ENCODE measurements at regions not wholly inside any gene's neighbourhood (a gene's known extent, or its start where the extent isn't known, plus 50 kb on each side); places are given as distances from the start of the nearest gene placed in this dataset.
"Not testable (repeated sequence)": the region's sequence is repeated elsewhere in the genome, so short reads cannot be mapped to it uniquely, and the experiment has no call there.

- Histone ChIP-seq H3K36me3 (no peaks in the 10 kb centered on the region), H3K27ac (no peak overlapping the region), H3K27me3 (replicated peaks) (no peaks in the 10 kb centered on the region), H3K4me3 (no peak overlapping the region), H3K9me3 (replicated peaks) (no peaks in the 10 kb centered on the region), H3K4me1 (replicated peaks) (peaks cover 4% of the 10 kb centered on the region; the same call in 1 of the 2 replicates)
- DNase-seq (ENCODE audit: low read depth in 1 of 2, low spot score in 2 of 2), result peak; percentile 47 to 63
These were observed 97.5 kb downstream of the SH3YL1 start for GRCh38 chr2:166381-166780.

DNA sequence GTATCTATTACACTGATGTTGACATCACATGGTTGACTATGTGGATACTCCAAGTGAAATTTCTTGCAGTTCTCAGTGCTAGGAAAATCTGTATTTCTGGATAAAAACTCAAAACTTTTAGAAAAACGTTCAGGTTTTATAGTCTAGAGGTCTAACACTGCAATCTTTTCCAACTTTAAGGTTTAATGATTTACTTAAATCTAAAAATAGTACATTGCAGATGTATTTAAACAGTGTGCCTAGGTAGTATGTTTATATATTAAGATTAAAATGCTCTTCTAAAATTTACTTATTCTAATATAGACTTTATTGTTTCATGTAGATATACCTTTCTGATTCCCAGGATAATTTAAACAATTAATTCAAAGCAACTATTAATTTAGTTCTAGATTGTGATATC, 98.3 kb downstream of the SH3YL1 start:
- Histone ChIP-seq H3K27ac (no peak overlapping the region), H3K9me3 (replicated peaks) (no peaks in the 10 kb centered on the region), H3K4me3 (no peak overlapping the region), H3K36me3 (no peaks in the 10 kb centered on the region), H3K27me3 (replicated peaks) (no peaks in the 10 kb centered on the region), H3K4me1 (replicated peaks) (peaks cover 4% of the 10 kb centered on the region; the same call in 1 of the 2 replicates)
- DNase-seq (ENCODE audit: low read depth in 1 of 2, low spot score in 2 of 2), result no peak

DNA sequence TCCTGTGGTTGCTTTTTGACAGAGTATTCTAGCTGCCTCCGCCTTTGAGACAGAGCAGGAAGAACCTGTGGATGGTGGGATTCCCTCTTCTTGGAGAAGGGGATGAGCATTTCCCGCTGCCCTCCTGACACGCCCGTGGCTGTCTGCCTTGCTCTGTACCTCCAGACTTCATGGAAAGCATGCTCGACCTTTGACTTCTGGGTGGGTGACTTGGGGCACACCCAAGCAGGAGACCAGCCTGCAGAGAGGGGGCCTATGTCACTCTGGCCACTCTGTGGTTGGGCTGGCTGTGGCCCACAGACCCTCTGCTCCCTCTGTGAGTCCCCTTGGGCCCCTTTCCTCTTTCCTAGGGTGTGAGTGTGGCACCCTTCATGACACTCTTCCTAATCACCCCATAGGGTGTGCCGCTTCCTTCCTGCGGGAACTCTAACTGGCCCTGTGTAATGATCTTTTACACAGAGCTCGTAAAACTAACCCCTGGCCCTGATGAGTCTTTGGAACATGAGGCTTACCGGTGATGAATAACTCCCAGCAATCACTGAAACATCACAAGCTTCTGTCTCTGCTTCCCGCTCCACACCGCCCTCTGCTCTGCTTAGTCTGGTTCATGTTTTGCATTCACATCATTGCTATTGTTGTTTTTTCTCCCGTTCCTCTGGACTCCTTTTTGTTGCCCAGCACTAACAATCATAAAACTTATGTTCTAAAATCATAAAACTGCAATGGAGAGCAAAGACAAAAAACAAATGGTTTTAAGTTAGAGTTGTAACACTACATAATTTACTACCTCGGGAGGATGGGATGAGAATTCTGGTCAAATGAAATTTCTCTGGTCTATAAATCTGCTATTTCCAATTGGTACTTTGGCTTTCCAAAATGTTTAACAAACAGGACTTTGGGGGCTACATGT, 101.1 kb downstream of the SH3YL1 start:
- no peak overlapping the region for H3K4me3 ChIP-seq
- no peak for DNase-seq (ENCODE audit: low read depth in 1 of 2, low spot score in 2 of 2)
- H3K4me1 ChIP-seq (replicated peaks), result peaks cover 4% of the 10 kb centered on the region; the same call in 1 of the 2 replicates
- no peaks in the 10 kb centered on the region for H3K27me3 ChIP-seq (replicated peaks)
- H3K9me3 ChIP-seq (replicated peaks), result no peaks in the 10 kb centered on the region
- no peak overlapping the region for H3K27ac ChIP-seq
- no peaks in the 10 kb centered on the region for H3K36me3 ChIP-seq

GRCh38 chr2:161729-162128, 102.1 kb downstream of the SH3YL1 start:
- no peaks in the 10 kb centered on the region for H3K27me3 ChIP-seq (replicated peaks)
- no peaks in the 10 kb centered on the region for H3K9me3 ChIP-seq (replicated peaks)
- H3K4me3 ChIP-seq, result no peak overlapping the region
- DNase-seq (ENCODE audit: low read depth in 1 of 2, low spot score in 2 of 2), result no peak
- no peak overlapping the region for H3K27ac ChIP-seq
- no peaks in the 10 kb centered on the region for H3K36me3 ChIP-seq
- peaks cover 3% of the 10 kb centered on the region; the same call in 1 of the 2 replicates for H3K4me1 ChIP-seq (replicated peaks)

DNA sequence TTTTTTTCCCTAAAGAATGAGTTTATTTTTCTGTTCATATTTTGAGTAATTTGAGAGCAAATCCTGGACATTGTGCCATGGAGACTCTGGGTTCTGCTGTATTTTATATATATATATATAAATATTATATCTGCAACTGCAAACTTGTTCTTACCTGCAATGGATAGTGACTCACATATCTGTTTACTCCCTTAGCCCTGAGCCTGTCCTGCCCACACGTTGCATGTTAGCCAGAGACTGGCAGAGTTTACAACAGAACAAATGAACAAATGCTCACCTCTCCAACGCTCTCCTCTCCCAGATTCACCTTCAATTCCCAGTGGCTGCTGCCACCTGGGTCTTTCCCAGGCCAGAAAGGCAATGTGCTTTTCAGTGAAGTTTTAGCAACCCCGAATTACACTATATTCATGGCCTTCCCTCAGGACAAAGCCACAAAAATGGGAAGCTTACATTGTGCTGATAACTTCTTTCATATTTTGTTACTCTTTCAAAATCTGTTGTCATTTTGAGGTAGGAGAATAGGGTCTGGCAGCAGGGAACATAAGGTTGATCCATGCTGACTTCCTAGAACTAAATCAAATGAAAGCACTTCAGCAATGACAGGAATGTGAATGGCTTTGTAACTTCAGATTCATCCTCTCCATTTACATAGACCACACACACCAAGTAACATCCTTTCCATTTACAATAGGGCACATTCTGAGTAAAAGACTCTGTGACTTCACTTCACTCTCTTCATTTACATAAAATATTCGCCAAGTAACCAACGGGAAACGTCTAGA, 105.4 kb upstream of the FAM110C start:
- no peaks in the 10 kb centered on the region for H3K9me3 ChIP-seq (replicated peaks)
- peaks cover 21% of the 10 kb centered on the region for H3K4me1 ChIP-seq (replicated peaks)
- no peak overlapping the region for H3K4me3 ChIP-seq
- H3K36me3 ChIP-seq, result no peaks in the 10 kb centered on the region
- peak in 1 of 2 experiments; percentile 71 for DNase-seq (ENCODE audit: low read depth in 1 of 2, low spot score in 2 of 2)
- H3K27ac ChIP-seq, result peak overlapping the region; percentile 71
- H3K27me3 ChIP-seq (replicated peaks), result no peaks in the 10 kb centered on the region

DNA sequence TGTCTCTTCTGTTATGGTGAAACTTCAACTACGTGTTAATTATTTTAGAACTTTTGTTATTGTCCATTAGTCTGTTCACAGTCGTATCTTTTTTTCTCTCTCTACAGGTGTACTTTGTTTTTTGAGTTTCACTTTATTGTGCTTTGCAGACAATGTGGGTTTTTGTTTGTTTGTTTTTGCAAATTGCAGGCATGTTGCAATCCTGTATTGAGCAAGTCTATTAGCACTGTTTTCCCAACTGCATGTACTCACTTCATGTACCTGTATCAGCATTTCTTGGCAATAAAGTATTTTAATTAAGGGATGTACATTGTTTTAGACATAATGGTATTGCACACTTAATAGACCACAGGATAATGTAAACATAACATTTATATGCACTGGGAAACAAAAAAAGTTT, 99.1 kb upstream of the FAM110C start:
- no peak overlapping the region for H3K27ac ChIP-seq
- no peaks in the 10 kb centered on the region for H3K9me3 ChIP-seq (replicated peaks)
- no peak for DNase-seq (ENCODE audit: low read depth in 1 of 2, low spot score in 2 of 2)
- H3K4me3 ChIP-seq, result no peak overlapping the region
- peaks cover 14% of the 10 kb centered on the region for H3K4me1 ChIP-seq (replicated peaks)
- no peaks in the 10 kb centered on the region for H3K36me3 ChIP-seq
- H3K27me3 ChIP-seq (replicated peaks), result no peaks in the 10 kb centered on the region

DNA sequence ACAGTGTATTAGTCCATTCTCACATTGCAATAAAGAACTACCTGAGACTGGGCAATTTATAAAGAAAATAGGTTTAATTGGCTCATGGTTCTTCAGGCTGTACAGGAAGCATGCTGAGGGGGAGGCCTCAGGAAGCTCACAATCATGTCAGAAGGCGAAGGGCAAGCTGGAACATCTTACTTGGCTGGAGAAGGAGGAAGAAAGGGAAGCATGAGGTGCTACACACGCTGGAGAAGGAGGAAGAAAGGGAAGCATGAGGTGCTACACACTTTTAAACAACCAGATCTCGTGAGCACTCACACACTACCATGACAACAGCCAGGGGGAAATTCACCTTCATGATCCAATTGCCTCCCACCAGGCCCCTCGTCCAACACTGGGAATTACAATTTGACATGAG, 95.3 kb upstream of the FAM110C start:
- Histone ChIP-seq H3K27ac (no peak overlapping the region), H3K4me1 (replicated peaks) (peaks cover 14% of the 10 kb centered on the region), H3K27me3 (replicated peaks) (no peaks in the 10 kb centered on the region), H3K4me3 (no peak overlapping the region), H3K9me3 (replicated peaks) (no peaks in the 10 kb centered on the region), H3K36me3 (no peaks in the 10 kb centered on the region)
- DNase-seq (ENCODE audit: low read depth in 1 of 2, low spot score in 2 of 2), result no peak

DNA sequence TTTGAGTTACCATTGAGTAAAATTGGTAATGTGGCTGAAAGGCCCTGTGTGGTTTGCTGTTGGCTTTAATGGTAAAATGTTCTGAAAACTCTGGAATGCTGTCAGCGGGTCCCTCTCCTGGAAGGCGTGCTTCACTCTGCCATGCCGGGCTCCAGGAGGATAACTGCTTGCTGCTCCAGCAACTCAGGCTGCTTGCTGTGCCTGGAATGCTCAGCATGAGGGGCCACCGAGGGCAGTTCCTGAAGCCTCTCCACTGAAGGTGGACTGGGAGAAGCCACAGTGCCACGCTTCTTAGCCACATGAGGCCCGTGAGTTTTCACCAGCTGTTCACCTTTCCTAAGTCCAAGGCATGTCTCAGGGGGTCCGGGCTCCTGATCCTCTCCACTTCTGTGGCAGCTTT, 90.4 kb upstream of the FAM110C start:
- no peaks in the 10 kb centered on the region for H3K27me3 ChIP-seq (replicated peaks)
- no peak overlapping the region for H3K27ac ChIP-seq
- no peak overlapping the region for H3K4me3 ChIP-seq
- H3K36me3 ChIP-seq, result no peaks in the 10 kb centered on the region
- no peaks in the 10 kb centered on the region for H3K9me3 ChIP-seq (replicated peaks)
- no peak for DNase-seq (ENCODE audit: low read depth in 1 of 2, low spot score in 2 of 2)
- no peaks in the 10 kb centered on the region for H3K4me1 ChIP-seq (replicated peaks)

- Histone ChIP-seq H3K4me3 (no peak overlapping the region), H3K36me3 (no peaks in the 10 kb centered on the region), H3K27ac (no peak overlapping the region), H3K9me3 (replicated peaks) (no peaks in the 10 kb centered on the region), H3K27me3 (replicated peaks) (peaks cover 5% of the 10 kb centered on the region; the same call in 1 of the 2 replicates), H3K4me1 (replicated peaks) (no peaks in the 10 kb centered on the region)
- no peak for DNase-seq (ENCODE audit: low read depth in 1 of 2, low spot score in 2 of 2)
These were observed 87.6 kb upstream of the FAM110C start for GRCh38 chr2:133675-134593.

DNA sequence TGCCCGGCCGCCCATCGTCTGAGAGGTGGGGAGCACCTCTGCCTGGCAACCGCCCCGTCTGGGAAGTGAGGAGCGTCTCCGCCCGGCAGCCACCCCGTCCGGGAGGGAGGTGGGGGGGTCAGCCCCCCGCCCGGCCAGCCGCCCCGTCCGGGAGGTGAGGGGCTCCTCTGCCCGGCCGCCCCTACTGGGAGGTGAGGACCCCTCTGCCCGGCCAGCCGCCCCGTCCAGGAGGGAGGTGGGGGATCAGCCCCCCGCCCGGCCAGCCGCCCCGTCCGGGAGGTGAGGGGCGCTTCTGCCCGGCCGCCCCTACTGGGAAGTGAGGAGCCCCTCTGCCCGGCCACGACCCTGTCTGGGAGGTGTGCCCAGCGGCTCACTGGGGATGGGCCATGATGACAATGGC, 80.5 kb upstream of the FAM110C start:
- not testable (repeated sequence) for H3K4me1 ChIP-seq (replicated peaks); DNase-seq (ENCODE audit: low read depth in 1 of 2, low spot score in 2 of 2); H3K36me3 ChIP-seq; H3K27ac ChIP-seq; H3K9me3 ChIP-seq (replicated peaks); H3K4me3 ChIP-seq; H3K27me3 ChIP-seq (replicated peaks)

GRCh38 chr2:124241-124880, 78.1 kb upstream of the FAM110C start:
- H3K4me1 ChIP-seq (replicated peaks), result no peaks in the 10 kb centered on the region
- no peak overlapping the region for H3K27ac ChIP-seq
- no peaks in the 10 kb centered on the region for H3K9me3 ChIP-seq (replicated peaks)
- DNase-seq (ENCODE audit: low read depth in 1 of 2, low spot score in 2 of 2), result no peak
- no peaks in the 10 kb centered on the region for H3K36me3 ChIP-seq
- peaks cover 6% of the 10 kb centered on the region for H3K27me3 ChIP-seq (replicated peaks)
- no peak overlapping the region for H3K4me3 ChIP-seq

- no peak overlapping the region for H3K27ac ChIP-seq
- no peaks in the 10 kb centered on the region; the same call in 1 of the 2 replicates for H3K27me3 ChIP-seq (replicated peaks)
- H3K4me1 ChIP-seq (replicated peaks), result peaks cover 7% of the 10 kb centered on the region
- no peaks in the 10 kb centered on the region for H3K36me3 ChIP-seq
- H3K4me3 ChIP-seq, result no peak overlapping the region
- H3K9me3 ChIP-seq (replicated peaks), result no peaks in the 10 kb centered on the region
- no peak for DNase-seq (ENCODE audit: low read depth in 1 of 2, low spot score in 2 of 2)
These were observed 70.6 kb upstream of the FAM110C start for GRCh38 chr2:116953-117352.

GRCh38 chr2:115303-115702, 69.0 kb upstream of the FAM110C start:
- H3K4me1 ChIP-seq (replicated peaks), result peaks cover 7% of the 10 kb centered on the region
- H3K27me3 ChIP-seq (replicated peaks), result no peaks in the 10 kb centered on the region; the same call in 1 of the 2 replicates
- H3K9me3 ChIP-seq (replicated peaks), result no peaks in the 10 kb centered on the region
- H3K27ac ChIP-seq, result no peak overlapping the region; the same call in 1 of the 2 replicates
- H3K36me3 ChIP-seq, result no peaks in the 10 kb centered on the region
- H3K4me3 ChIP-seq, result no peak overlapping the region
- peak in 1 of 2 experiments; percentile 37 for DNase-seq (ENCODE audit: low read depth in 1 of 2, low spot score in 2 of 2)
